Sigmoid colon (tissue), 3 donors: ENCODE measurements at regions not wholly inside any gene's neighbourhood (a gene's known extent, or its start where the extent isn't known, plus 50 kb on each side); places are given as distances from the start of the nearest gene placed in this dataset.

Experiments
- POLR2A ChIP-seq, 2 donors: fragments of 450-650 bp; IDR thresholded peaks; one replicate each; pipeline ENCODE4 v1.6.1; 2016; ENCODE audit warnings: antibody characterized with exemption in 2 of 2, mild to moderate bottlenecking in 2 of 2, moderate library complexity in 2 of 2
- TF ChIP-seq, protein P1 (sequence below), 4 experiments: fragments of 450-650 bp in 3 of 4; fragments of 200-600 bp in 1 of 4; IDR thresholded peaks; one replicate each; pipeline ENCODE4 v1.5.1; 2016 to 2019; ENCODE audit warnings: antibody characterized with exemption in 4 of 4, mild to moderate bottlenecking in 3 of 4, moderate library complexity in 2 of 4

DNA sequence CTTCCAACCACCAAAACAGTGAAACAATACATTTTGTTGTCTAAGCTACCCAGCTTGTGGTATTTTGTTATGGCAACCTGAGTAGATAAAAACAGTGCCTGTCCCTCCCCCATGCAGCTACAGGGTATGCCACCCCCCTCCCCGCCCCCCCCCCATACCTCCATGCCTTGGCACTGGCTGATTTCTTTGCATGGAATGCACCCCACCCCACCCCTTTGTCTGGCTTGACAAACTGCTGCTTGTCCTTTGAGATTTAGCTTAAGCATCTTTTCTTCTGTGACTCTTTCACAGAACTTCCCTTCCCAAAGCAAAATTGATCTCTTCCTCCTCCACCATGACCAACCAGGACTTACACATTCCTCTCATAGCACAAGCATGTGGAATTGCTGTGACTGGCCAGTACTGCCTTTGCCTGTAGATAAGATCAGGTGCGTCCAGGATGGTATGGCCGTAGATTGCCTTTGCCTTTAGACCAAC lies 64.6 kb upstream of the ADGRF1 start:
- no peak for TF ChIP-seq POLR2A (IDR thresholded peaks at IDR 0.05)
- TF ChIP-seq, protein P1, sequence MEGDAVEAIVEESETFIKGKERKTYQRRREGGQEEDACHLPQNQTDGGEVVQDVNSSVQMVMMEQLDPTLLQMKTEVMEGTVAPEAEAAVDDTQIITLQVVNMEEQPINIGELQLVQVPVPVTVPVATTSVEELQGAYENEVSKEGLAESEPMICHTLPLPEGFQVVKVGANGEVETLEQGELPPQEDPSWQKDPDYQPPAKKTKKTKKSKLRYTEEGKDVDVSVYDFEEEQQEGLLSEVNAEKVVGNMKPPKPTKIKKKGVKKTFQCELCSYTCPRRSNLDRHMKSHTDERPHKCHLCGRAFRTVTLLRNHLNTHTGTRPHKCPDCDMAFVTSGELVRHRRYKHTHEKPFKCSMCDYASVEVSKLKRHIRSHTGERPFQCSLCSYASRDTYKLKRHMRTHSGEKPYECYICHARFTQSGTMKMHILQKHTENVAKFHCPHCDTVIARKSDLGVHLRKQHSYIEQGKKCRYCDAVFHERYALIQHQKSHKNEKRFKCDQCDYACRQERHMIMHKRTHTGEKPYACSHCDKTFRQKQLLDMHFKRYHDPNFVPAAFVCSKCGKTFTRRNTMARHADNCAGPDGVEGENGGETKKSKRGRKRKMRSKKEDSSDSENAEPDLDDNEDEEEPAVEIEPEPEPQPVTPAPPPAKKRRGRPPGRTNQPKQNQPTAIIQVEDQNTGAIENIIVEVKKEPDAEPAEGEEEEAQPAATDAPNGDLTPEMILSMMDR (IDR thresholded peaks at IDR 0.05) = no peak
